Peyer's patch (tissue), 4 donors: ENCODE measurements at regions not wholly inside any gene's neighbourhood (a gene's known extent, or its start where the extent isn't known, plus 50 kb on each side); places are given as distances from the start of the nearest gene placed in this dataset.

ENCODE experiments used
- CTCF ChIP-seq, 6 experiments: fragments of 450-650 bp in 4 of 6; fragments of 200-600 bp in 2 of 6; sonication (generic) in 1 of 6; IDR thresholded peaks; one replicate each; pipeline ENCODE4 v1.5.1; 2017 to 2019; ENCODE audit warnings: antibody characterized with exemption in 6 of 6, mild to moderate bottlenecking in 3 of 6, moderate library complexity in 1 of 6
- POLR2A ChIP-seq, 2 donors: fragments of 450-650 bp; IDR thresholded peaks; one replicate each; pipeline ENCODE4 v1.5.1; 2017; ENCODE audit warnings: antibody characterized with exemption in 2 of 2, mild to moderate bottlenecking in 2 of 2, moderate library complexity in 2 of 2

GRCh38 chr2:76413436-76413835 is 702.7 kb upstream of the GCFC2 start:
- TF ChIP-seq CTCF (IDR thresholded peaks at IDR 0.05) (no peak), POLR2A (IDR thresholded peaks at IDR 0.05) (no peak)
